HepG2 (cell line): ENCODE measurements at regions not wholly inside any gene's neighbourhood (a gene's known extent, or its start where the extent isn't known, plus 50 kb on each side); places are given as distances from the start of the nearest gene placed in this dataset.
"Not testable (repeated sequence)": the region's sequence is repeated elsewhere in the genome, so short reads cannot be mapped to it uniquely, and the experiment has no call there.

Experiments used
- CEBPG ChIP-seq: IDR thresholded peaks from 2 replicates; pipeline ENCODE4 v1.6.1; 2016
- TBL1XR1 ChIP-seq: fragments of 150-350 bp; IDR thresholded peaks from 2 replicates; pipeline ENCODE4 v1.6.1; 2014; ENCODE audit warnings: borderline replicate concordance, low read length; ENCODE audit not compliant: partially characterized antibody
- ZNF576 ChIP-seq: sonication (generic); formaldehyde crosslinking; IDR thresholded peaks from 2 replicates; pipeline ENCODE4 v1.4.0; 2020; ENCODE audit warnings: mild to moderate bottlenecking, missing genetic modification reagents

GRCh38 chr1:83403500-83403899 is 595.4 kb downstream of the TTLL7 start:
- not testable (repeated sequence) for TF ChIP-seq ZNF576 (CRISPR knock-in tag); TBL1XR1; CEBPG
